Epithelial cell of prostate (primary cell): ENCODE measurements at regions not wholly inside any gene's neighbourhood (a gene's known extent, or its start where the extent isn't known, plus 50 kb on each side); places are given as distances from the start of the nearest gene placed in this dataset.

ENCODE experiments used
- DNase-seq: peaks from one replicate; pipeline ENCODE4 v3.0.0-alpha.2; 2011; ENCODE audit warnings: low read depth, low spot score
- H3K27ac ChIP-seq: fragments of 450-650 bp; 2 replicates; pipeline ENCODE4 v1.5.1; 2017; ENCODE audit warnings: mild to moderate bottlenecking

DNA sequence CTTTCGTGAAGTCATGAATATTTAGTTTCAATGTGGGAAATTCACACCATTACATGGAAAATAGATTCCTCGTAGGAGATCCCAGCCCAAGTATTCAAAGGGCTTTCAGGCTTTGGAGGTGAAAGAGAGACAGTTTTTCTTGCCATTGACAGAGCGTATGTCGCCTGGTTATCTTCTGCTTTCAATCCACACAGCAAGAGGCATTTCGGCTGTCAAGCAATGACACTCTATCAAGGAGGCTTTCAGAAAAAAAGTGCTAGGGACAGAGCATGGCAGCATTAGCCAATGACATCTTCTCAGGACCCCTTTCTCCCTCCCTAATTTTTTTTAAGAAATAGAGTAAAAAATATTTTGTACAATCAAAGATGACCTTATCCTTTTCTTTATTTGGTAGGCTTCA, 492.8 kb downstream of the TMEM182 start:
- no peak overlapping the region for H3K27ac ChIP-seq
- DNase-seq, result no peak

DNA sequence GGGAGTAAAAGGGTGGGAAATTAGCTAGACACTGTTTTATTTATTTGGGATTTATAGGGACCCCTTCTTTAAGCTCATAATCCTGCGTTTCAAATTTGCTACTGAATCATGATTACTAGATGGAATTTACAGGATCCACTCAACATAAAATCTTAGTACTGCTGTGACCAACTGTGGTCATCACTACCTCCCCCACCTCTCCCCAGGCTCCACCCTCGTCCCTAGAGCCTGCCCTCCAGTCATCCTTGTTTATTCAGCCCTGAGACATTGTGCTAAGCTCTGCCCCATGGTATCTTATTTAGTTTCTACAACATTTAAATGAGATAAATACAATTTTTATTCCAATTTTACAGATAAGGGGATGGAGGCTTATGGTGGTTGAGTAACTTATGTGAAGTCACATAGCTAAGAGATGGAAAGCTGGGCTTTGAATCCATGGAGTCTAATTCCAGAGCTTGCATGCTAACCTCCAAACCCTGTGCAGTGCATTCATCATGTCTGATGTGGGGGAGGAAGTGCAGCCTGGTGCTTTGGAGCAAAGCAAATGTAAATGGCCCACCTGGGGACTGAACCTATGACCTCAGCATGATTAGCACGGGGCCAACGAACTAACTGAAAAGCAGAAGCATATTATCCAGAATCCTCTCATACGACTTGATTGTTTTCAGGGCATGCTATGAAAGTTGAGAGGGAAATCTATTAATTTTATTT, 502.4 kb downstream of the TMEM182 start:
- no peak overlapping the region for H3K27ac ChIP-seq
- DNase-seq, result no peak

- DNase-seq, result no peak
- no peak overlapping the region for H3K27ac ChIP-seq
Observed at GRCh38 chr2:103265521-103265920, 503.7 kb downstream of the TMEM182 start.

GRCh38 chr2:103268841-103269498, 507.1 kb downstream of the TMEM182 start:
- H3K27ac ChIP-seq, result no peak overlapping the region
- DNase-seq, result no peak

DNA sequence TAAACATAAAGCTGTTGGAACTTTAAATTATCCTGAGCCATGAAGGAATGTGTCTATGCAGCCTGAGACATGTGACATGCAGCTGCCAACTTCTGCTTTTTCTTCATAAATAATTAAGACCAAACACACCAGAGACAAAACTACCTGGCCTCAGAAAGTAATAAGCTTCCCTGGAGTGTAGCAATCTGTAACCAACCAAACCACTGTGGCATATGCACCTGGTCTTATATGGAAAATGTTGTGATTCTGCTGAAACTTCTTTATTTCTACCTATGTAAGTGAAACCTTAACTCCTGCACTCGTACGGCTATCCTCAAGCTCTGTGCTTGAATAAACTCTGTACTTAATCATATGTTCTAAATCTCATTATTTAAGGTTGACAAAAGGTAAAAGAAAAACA, 515.0 kb downstream of the TMEM182 start:
- no peak overlapping the region for H3K27ac ChIP-seq
- no peak for DNase-seq

- H3K27ac ChIP-seq, result no peak overlapping the region
- no peak for DNase-seq
Observed at GRCh38 chr2:103284750-103285149, 522.9 kb downstream of the TMEM182 start.

DNA sequence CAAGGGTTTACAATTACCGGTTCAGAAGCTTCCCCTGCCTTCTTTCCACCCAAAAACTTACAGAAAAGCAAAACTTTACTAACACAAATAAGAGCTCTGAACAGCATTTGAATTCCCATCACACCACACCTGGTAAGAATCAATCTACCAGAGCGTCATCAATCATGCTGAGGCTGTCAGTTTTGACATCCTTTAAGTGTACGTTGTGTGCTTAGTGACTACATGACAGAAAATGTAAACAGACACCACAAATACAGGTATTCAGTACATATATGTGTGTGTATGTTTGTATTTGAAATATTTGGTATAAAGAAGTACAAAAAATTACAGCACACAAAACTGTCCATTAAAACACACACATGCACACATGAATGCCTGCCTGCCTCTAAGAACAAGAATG, 523.5 kb downstream of the TMEM182 start:
- H3K27ac ChIP-seq, result no peak overlapping the region

GRCh38 chr2:103287746-103288145, 525.9 kb downstream of the TMEM182 start:
- H3K27ac ChIP-seq, result no peak overlapping the region
- no peak for DNase-seq

More for the DNA sequence above, 523.5 kb downstream of the TMEM182 start:
- no peak for DNase-seq

DNA sequence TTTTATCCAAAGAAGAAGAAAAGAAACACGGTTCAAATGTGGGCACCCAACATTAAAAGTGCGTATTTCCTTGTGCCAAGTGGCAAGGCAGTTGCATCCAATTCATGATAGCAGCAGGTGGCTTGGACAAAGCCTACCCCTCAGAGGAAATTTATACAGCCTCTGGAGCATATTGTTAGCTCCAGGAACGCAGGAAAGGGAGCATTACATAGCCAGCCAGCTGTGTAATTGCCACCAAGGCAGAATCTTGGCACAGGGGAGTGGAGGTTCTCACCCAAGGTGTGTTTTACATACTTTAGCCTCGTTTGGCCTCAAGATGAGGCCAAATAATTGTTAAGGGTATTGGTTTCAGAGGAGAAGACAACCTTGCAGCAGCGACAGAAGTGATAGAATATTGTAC, 526.9 kb downstream of the TMEM182 start:
- DNase-seq, result no peak

DNA sequence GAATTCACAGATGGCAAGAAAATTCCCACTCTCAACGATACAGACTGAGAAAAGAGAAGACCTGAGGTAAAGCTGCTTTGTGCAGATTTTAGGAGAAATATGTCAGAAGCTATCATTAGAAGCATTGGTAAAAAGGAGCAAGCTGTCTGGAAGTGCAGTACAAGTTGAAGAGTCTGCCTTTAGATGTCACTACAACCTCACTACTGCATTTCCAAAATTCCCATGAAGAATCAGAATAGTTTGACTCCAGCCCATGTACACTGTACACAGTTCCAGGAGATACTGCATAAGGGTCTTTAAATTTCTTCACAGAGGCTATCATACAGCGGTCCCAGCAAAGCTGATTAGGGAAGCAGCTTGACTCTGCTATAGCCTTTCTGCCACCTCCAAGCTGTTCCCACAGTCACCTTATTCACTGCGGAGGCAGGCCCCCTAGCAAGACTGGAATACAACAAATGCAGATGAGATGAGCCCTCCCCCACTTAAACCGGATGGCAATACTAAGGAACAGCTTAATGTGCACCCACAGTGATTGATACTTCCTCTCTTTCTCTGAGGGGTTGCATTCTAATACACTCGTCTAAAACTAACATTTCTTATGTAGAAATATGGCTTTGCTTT, 527.4 kb downstream of the TMEM182 start:
- no peak overlapping the region for H3K27ac ChIP-seq

More for the DNA sequence above, 526.9 kb downstream of the TMEM182 start:
- H3K27ac ChIP-seq, result no peak overlapping the region

GRCh38 chr2:103292573-103292972, 530.7 kb downstream of the TMEM182 start:
- H3K27ac ChIP-seq, result no peak overlapping the region
- no peak for DNase-seq

More for the DNA sequence above, 527.4 kb downstream of the TMEM182 start:
- no peak for DNase-seq

GRCh38 chr2:103293067-103293741, 531.4 kb downstream of the TMEM182 start:
- H3K27ac ChIP-seq, result no peak overlapping the region
- DNase-seq, result no peak

- no peak overlapping the region for H3K27ac ChIP-seq
- no peak for DNase-seq
Observed at GRCh38 chr2:103293742-103294077, 531.9 kb downstream of the TMEM182 start.

- no peak overlapping the region for H3K27ac ChIP-seq
- DNase-seq, result no peak
Observed at GRCh38 chr2:103294420-103294819, 532.6 kb downstream of the TMEM182 start.

GRCh38 chr2:103295591-103295990, 533.8 kb downstream of the TMEM182 start:
- no peak for DNase-seq
- H3K27ac ChIP-seq, result no peak overlapping the region

DNA sequence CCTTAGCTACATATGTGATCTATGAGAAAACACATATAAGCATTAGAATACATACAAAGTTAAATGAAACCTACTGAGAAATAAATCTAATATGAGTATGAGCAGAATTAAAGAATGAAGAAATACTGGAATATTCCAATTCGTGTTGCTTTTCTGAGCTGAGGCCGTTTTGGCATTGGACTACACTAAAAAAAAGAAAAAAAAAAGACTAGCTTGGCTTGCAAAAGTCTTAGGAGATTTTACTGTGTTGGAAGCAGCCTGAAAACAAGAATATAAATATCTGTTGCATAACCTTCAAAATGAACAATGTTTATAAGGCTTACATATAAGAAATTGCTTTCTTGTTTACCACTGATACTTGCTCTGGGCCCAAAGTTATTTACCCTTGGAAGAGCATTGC, 562.8 kb downstream of the TMEM182 start:
- no peak for DNase-seq
- H3K27ac ChIP-seq, result no peak overlapping the region

DNA sequence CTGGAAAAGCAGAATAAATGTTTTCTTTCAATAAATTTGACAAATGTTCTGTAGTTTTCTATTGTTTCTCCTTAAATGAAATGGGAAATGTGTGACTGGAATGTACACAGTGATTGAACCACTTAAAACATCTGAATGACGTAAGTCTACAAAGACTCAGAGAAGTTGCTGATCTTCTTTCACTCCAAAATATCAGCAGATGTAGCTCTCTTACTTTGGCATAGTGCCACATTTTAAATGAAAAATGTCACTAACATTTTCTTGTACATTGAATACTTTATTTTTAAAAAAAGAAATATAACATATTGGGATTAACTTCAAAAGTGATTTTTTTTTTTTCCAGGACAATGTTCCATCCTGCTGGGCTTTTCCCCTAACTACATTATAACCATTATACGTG, 565.6 kb downstream of the TMEM182 start:
- no peak overlapping the region for H3K27ac ChIP-seq
- no peak for DNase-seq

DNA sequence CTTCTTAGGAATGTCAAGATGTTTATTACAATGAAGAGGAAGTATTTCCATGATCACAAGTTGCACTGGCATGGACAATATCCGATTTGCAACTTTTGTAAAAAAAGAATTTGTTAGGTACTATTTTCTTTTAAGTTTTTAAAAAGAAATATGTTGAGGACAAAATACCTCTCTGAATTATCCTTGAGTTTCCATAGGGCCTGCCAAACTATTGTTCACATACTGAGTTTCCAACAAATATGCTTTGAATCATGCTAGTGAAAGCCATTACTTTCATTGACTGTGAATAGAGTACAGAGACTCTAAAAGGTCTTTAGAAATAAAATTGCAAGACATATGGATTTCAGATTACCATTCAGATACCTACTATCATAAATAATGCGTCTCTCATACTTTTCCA, 566.1 kb downstream of the TMEM182 start:
- DNase-seq, result no peak

GRCh38 chr2:103335403-103335802, 573.6 kb downstream of the TMEM182 start:
- no peak overlapping the region for H3K27ac ChIP-seq

More for the DNA sequence above, 566.1 kb downstream of the TMEM182 start:
- H3K27ac ChIP-seq, result no peak overlapping the region

DNA sequence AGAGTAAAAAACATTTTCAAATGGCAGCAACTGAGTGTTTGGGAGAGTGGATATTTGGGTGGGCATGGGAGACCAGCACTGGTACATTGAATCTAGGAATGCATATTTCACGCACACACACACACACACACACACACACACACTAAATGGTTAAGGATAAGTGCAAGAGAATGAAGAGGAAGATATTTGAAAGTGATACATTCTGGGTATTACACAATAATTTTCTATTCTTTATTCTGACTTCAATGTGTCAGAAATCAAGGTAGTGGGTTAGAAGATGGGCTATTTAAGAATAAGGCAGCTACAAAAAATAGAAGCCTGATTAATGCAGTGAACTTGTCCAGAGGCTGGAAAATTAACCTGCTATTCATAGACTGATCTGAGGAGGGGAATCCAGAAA, 577.0 kb downstream of the TMEM182 start:
- H3K27ac ChIP-seq, result no peak overlapping the region
- no peak for DNase-seq

More at GRCh38 chr2:103335403-103335802, 573.6 kb downstream of the TMEM182 start:
- no peak for DNase-seq

- no peak for DNase-seq
Observed at GRCh38 chr2:103346780-103347179, 584.9 kb downstream of the TMEM182 start.

More at GRCh38 chr2:103346780-103347179, 584.9 kb downstream of the TMEM182 start:
- H3K27ac ChIP-seq, result no peak overlapping the region
